ENCODE measurements at regions not wholly inside any gene's neighbourhood (a gene's known extent, or its start where the extent isn't known, plus 50 kb on each side); places are given as distances from the start of the nearest gene placed in this dataset.

DNA sequence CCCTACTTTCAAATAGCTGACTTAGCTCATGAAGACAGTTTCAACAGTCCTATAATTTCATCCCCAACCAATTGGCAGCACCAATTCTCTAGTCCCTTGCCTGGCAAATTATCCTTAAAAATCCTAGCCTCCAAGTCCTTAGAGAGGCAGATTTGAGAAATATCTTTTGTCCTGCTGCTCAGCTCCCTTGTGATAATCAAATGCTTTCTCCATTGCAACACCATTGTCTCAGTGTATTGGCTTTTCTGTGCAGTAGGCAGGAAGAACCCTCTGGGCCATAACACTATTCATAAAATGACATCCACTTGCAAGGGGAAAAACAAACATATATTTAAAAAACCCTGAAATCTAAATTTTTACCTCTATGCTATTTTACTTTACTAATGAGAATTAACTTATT is 89.6 kb downstream of the AASDHPPT start:
- TF ChIP-seq, protein P1, sequence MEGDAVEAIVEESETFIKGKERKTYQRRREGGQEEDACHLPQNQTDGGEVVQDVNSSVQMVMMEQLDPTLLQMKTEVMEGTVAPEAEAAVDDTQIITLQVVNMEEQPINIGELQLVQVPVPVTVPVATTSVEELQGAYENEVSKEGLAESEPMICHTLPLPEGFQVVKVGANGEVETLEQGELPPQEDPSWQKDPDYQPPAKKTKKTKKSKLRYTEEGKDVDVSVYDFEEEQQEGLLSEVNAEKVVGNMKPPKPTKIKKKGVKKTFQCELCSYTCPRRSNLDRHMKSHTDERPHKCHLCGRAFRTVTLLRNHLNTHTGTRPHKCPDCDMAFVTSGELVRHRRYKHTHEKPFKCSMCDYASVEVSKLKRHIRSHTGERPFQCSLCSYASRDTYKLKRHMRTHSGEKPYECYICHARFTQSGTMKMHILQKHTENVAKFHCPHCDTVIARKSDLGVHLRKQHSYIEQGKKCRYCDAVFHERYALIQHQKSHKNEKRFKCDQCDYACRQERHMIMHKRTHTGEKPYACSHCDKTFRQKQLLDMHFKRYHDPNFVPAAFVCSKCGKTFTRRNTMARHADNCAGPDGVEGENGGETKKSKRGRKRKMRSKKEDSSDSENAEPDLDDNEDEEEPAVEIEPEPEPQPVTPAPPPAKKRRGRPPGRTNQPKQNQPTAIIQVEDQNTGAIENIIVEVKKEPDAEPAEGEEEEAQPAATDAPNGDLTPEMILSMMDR (IDR thresholded peaks at IDR 0.05 in 4 of 5, conservative IDR thresholded peaks at IDR 0.05 in 1 of 5), result no peak
- TF ChIP-seq POLR2A (IDR thresholded peaks at IDR 0.05), result no peak
